IMR-90 (cell line): ENCODE measurements at regions not wholly inside any gene's neighbourhood (a gene's known extent, or its start where the extent isn't known, plus 50 kb on each side); places are given as distances from the start of the nearest gene placed in this dataset.

Source experiments
- ATAC-seq: fragments of 200-7000 bp; cut with Tn5 transposase; 2 replicates; pipeline ENCODE4 v1.9.1; 2020; ENCODE audit warnings: low read depth, mild to moderate bottlenecking, moderate library complexity
- BruUV-seq: library from RNA; stranded (reverse); fragments of 400-500 nt; replicated peaks from 2 replicates; lab custom pipeline; 2021; lab: Mats Ljungman, UMichigan
- CTCF ChIA-PET: fragments of 300-600 bp; formaldehyde crosslinking; extraction: SDS; loops from one replicate; lab custom pipeline; 2021; ENCODE audit warnings: antibody characterized with exemption; lab: Yijun Ruan, JAX
- POLR2A ChIA-PET: fragments of 300-600 bp; sonication (Branson Sonifier 250); formaldehyde crosslinking; loops from one replicate; lab custom pipeline; 2022; ENCODE audit warnings: antibody characterized with exemption; ENCODE audit not compliant: unreplicated experiment; lab: Charles Lee
- DNase-seq: peaks from one replicate; pipeline ENCODE4 v3.0.0; 2013
- H2AFZ ChIP-seq: replicated peaks from 2 replicates; pipeline ENCODE3; 2013; ENCODE audit warnings: low read length, mild to moderate bottlenecking; ENCODE audit not compliant: poor library complexity
- H2AK5ac ChIP-seq: 2 replicates; pipeline ENCODE4 v1.6.1; 2013; ENCODE audit warnings: low read depth, low read length, inconsistent platforms
- H2AK9ac ChIP-seq: replicated peaks from 2 replicates; pipeline ENCODE3; 2013; ENCODE audit warnings: mild to moderate bottlenecking, low read depth, low read length, moderate library complexity; ENCODE audit not compliant: poor library complexity
- H2BK120ac ChIP-seq: 2 replicates; pipeline ENCODE4 v1.6.1; 2013; ENCODE audit warnings: low read depth, low read length, inconsistent platforms
- H2BK15ac ChIP-seq: 3 replicates; pipeline ENCODE4 v1.6.1; 2013; ENCODE audit warnings: low read depth, low read length, inconsistent platforms
- H2BK20ac ChIP-seq: 2 replicates; pipeline ENCODE4 v1.6.1; 2013; ENCODE audit warnings: low read depth, mild to moderate bottlenecking, inconsistent platforms, low read length, moderate library complexity
- H2BK5ac ChIP-seq: 2 replicates; pipeline ENCODE4 v1.6.1; 2013; ENCODE audit warnings: mild to moderate bottlenecking, low read depth, low read length, inconsistent platforms; ENCODE audit not compliant: poor library complexity, severe bottlenecking
- H3K14ac ChIP-seq: replicated peaks from 2 replicates; pipeline ENCODE4 v1.6.1; 2013; ENCODE audit warnings: low read depth, low read length, inconsistent platforms
- H3K18ac ChIP-seq: 2 replicates; pipeline ENCODE4 v1.6.1; 2013; ENCODE audit warnings: low read depth, low read length, control low read depth
- H3K23ac ChIP-seq: 2 replicates; pipeline ENCODE4 v1.6.1; 2013; ENCODE audit warnings: low read depth, low read length, inconsistent platforms
- H3K27ac ChIP-seq: 2 replicates; pipeline ENCODE4 v1.5.1; 2013; ENCODE audit warnings: mild to moderate bottlenecking, control low read depth, low read length; ENCODE audit not compliant: insufficient read depth
- H3K27me3 ChIP-seq: 2 replicates; pipeline ENCODE4 v1.6.1; 2013; ENCODE audit warnings: low read length; ENCODE audit not compliant: control insufficient read depth, insufficient read depth
- H3K36me3 ChIP-seq: 2 replicates; pipeline ENCODE4 v1.6.1; 2013; ENCODE audit warnings: low read length, mixed read lengths; ENCODE audit not compliant: control insufficient read depth, insufficient read depth
- H3K4ac ChIP-seq: 2 replicates; pipeline ENCODE4 v1.6.1; 2013; ENCODE audit warnings: low read depth, low read length, inconsistent platforms
- H3K4me1 ChIP-seq: 2 replicates; pipeline ENCODE4 v1.6.1; 2013; ENCODE audit warnings: low read length, mixed read lengths; ENCODE audit not compliant: control insufficient read depth, insufficient read depth
- H3K4me2 ChIP-seq: 2 replicates; pipeline ENCODE4 v1.6.1; 2013; ENCODE audit warnings: low read depth, mild to moderate bottlenecking, control low read depth, low read length, moderate library complexity
- H3K4me3 ChIP-seq: 2 replicates; pipeline ENCODE4 v1.5.1; 2013; ENCODE audit warnings: low read depth, mild to moderate bottlenecking, control low read depth, low read length, moderate library complexity; ENCODE audit not compliant: insufficient read depth
- H3K56ac ChIP-seq: 2 replicates; pipeline ENCODE4 v1.6.1; 2013; ENCODE audit warnings: low read length, inconsistent platforms; ENCODE audit not compliant: insufficient read depth; ENCODE audit errors: extremely low read depth
- H3K79me1 ChIP-seq, 2 experiments: 2 replicates each; pipeline ENCODE4 v1.6.1; 2013; ENCODE audit warnings: low read length in 2 of 2, inconsistent platforms in 1 of 2, low read depth in 1 of 2
- H3K9ac ChIP-seq: 2 replicates; pipeline ENCODE4 v1.6.1; 2013; ENCODE audit warnings: low read depth, low read length, control low read depth
- H3K9me1 ChIP-seq: 2 replicates; pipeline ENCODE4 v1.6.1; 2013; ENCODE audit warnings: low read length, inconsistent platforms; ENCODE audit not compliant: insufficient read depth
- H3K9me3 ChIP-seq: 2 replicates; pipeline ENCODE4 v1.6.1; 2013; ENCODE audit warnings: low read length; ENCODE audit not compliant: control insufficient read depth, insufficient read depth
- H4K20me1 ChIP-seq: 2 replicates; pipeline ENCODE4 v1.6.1; 2013; ENCODE audit warnings: low read length, inconsistent platforms; ENCODE audit not compliant: insufficient read depth
- H4K5ac ChIP-seq: 2 replicates; pipeline ENCODE4 v1.6.1; 2013; ENCODE audit warnings: mild to moderate bottlenecking, low read depth, low read length, control low read depth
- H4K8ac ChIP-seq, 2 experiments: 2 replicates each; pipeline ENCODE4 v1.6.1; 2013; ENCODE audit warnings: low read depth in 2 of 2, low read length in 2 of 2, control low read depth in 1 of 2, inconsistent platforms in 1 of 2
- H4K91ac ChIP-seq: 2 replicates; pipeline ENCODE4 v1.6.1; 2013; ENCODE audit warnings: low read depth, low read length, inconsistent platforms; ENCODE audit not compliant: insufficient read depth
- MAFK ChIP-seq: IDR thresholded peaks from 2 replicates; pipeline ENCODE4 v1.6.1; 2012; ENCODE audit warnings: low read depth, low read length, improper control_type of control experiment
- WGBS, 2 experiments: methylation state at CpG; one replicate each; pipeline versions ENCODE4 v1.1.5 to v1.1.7; 2013; ENCODE audit warnings: missing lambda C conversion rate in 2 of 2; ENCODE audit not compliant: insufficient read length in 1 of 2; ENCODE audit errors: extremely low coverage in 2 of 2; 5-methylcytosine and 5-hydroxymethylcytosine counted together
- dilution Hi-C: fragments of 300-500 bp; cut with HindIII; formaldehyde crosslinking; loops from one replicate; pipeline ENCODE4 v1.14.3; 2018; ENCODE audit warnings: low sequenced_read_pairs; ENCODE audit not compliant: unreplicated experiment
- in situ Hi-C: fragments of 300-500 bp; cut with MboI; formaldehyde crosslinking; loops from 3 replicates; pipeline ENCODE4 v1.14.3; 2019; ENCODE audit warnings: low sequenced_read_pairs, inconsistent platforms, mixed read lengths
- intact Hi-C: fragments of 100-400 bp; cut with micrococcal nuclease; formaldehyde crosslinking; loops from 2 replicates; pipeline ENCODE4 v1.10.0; 2022

- intact Hi-C loops (no loop called here), dilution Hi-C loops (no loop called here), in situ Hi-C loops (no loop called here)
- H3K27ac ChIP-seq = no peak overlapping the region
- H4K91ac ChIP-seq = no peak overlapping the region
- H3K27me3 ChIP-seq = no peaks in the 10 kb centered on the region
- H4K20me1 ChIP-seq = no peaks in the 10 kb centered on the region
- H2AK9ac ChIP-seq = no peak overlapping the region
- no peak overlapping the region for H3K4me2 ChIP-seq
- BruUV-seq = no TSS peak
- no peak overlapping the region for H3K4ac ChIP-seq
- no peak overlapping the region for H3K23ac ChIP-seq
- H2AFZ ChIP-seq = no peak overlapping the region
- no peak overlapping the region for H3K18ac ChIP-seq
- no peak overlapping the region for H2BK15ac ChIP-seq
- no peaks in the 10 kb centered on the region for H3K9me1 ChIP-seq
- H3K9ac ChIP-seq = no peak overlapping the region
- H4K5ac ChIP-seq = no peak overlapping the region
- TF ChIP-seq MAFK = no peak
- DNase-seq (no peak), ATAC-seq (no peak)
- POLR2A ChIA-PET = no interaction called here
- no peak overlapping the region for H2BK5ac ChIP-seq
- no peaks in the 10 kb centered on the region for H3K79me1 ChIP-seq
- no peak overlapping the region for H4K8ac ChIP-seq
- H2AK5ac ChIP-seq = no peak overlapping the region
- no peaks in the 10 kb centered on the region for H3K36me3 ChIP-seq
- H3K4me3 ChIP-seq = no peak overlapping the region
- CTCF ChIA-PET = interaction anchor here (1.1 kb wide), 2 partner anchors 9 kb away, joined by 3 read pairs; no protein-coding TSS in a partner anchor
- no peaks in the 10 kb centered on the region for H3K4me1 ChIP-seq
- no peaks in the 10 kb centered on the region for H3K9me3 ChIP-seq
- no peak overlapping the region for H3K14ac ChIP-seq
- no peak overlapping the region for H2BK120ac ChIP-seq
- no peak overlapping the region for H3K56ac ChIP-seq
- H2BK20ac ChIP-seq = no peak overlapping the region
- 43% methylated on average over 2 of the region's 2 CpGs; no CpG with 5 or more reads in 1 of the 2 experiments for WGBS, 2 experiments
These were observed 344.6 kb upstream of the NECTIN3 start for GRCh38 chr3:110727056-110727455.
